GM21515 (cell line): ENCODE measurements at regions not wholly inside any gene's neighbourhood (a gene's known extent, or its start where the extent isn't known, plus 50 kb on each side); places are given as distances from the start of the nearest gene placed in this dataset.
A peak's percentile ranks its signal among the peaks of the same experiment; 100 is the strongest.

Experiments
- ATAC-seq: cut with Tn5 transposase; IDR thresholded peaks from one replicate; pipeline ENCODE4 v1.9.1; 2021; ENCODE audit not compliant: unreplicated experiment

- ATAC-seq, result no peak
These were observed 71.0 kb downstream of the TMPRSS5 start for GRCh38 chr11:113634940-113635575.

- no peak for ATAC-seq
These were observed 73.1 kb downstream of the TMPRSS5 start for GRCh38 chr11:113632981-113633380.

- no peak for ATAC-seq
These were observed 76.5 kb downstream of the TMPRSS5 start for GRCh38 chr11:113629562-113629961.

GRCh38 chr11:113628912-113629311 lies 77.2 kb downstream of the TMPRSS5 start:
- no peak for ATAC-seq

GRCh38 chr11:113627946-113628345 lies 78.2 kb downstream of the TMPRSS5 start:
- ATAC-seq, result no peak

- no peak for ATAC-seq
These were observed 78.8 kb downstream of the TMPRSS5 start for GRCh38 chr11:113627297-113627696.

- ATAC-seq, result no peak
These were observed 79.4 kb downstream of the TMPRSS5 start for GRCh38 chr11:113626736-113627135.

- ATAC-seq, result no peak
These were observed 83.0 kb downstream of the TMPRSS5 start for GRCh38 chr11:113623114-113623513.

GRCh38 chr11:113618360-113618759 lies 87.7 kb downstream of the TMPRSS5 start:
- ATAC-seq, result no peak

- ATAC-seq, result no peak
These were observed 90.3 kb downstream of the TMPRSS5 start for GRCh38 chr11:113615773-113616172.

GRCh38 chr11:113615098-113615497 lies 91.0 kb downstream of the TMPRSS5 start:
- no peak for ATAC-seq

GRCh38 chr11:113614097-113614496 lies 92.0 kb downstream of the TMPRSS5 start:
- ATAC-seq, result no peak

- no peak for ATAC-seq
These were observed 92.5 kb downstream of the TMPRSS5 start for GRCh38 chr11:113613619-113614018.

- ATAC-seq, result no peak
These were observed 101.9 kb downstream of the TMPRSS5 start for GRCh38 chr11:113604186-113604585.

GRCh38 chr11:113603277-113604059 lies 102.6 kb downstream of the TMPRSS5 start:
- no peak for ATAC-seq

- ATAC-seq, result no peak
These were observed 103.6 kb downstream of the TMPRSS5 start for GRCh38 chr11:113602483-113602882.

GRCh38 chr11:113596658-113597057 lies 109.5 kb downstream of the TMPRSS5 start:
- no peak for ATAC-seq

GRCh38 chr11:113595810-113596594 lies 110.1 kb downstream of the TMPRSS5 start:
- no peak for ATAC-seq

GRCh38 chr11:113593698-113594308 lies 112.3 kb downstream of the TMPRSS5 start:
- ATAC-seq, result peak; percentile 63

GRCh38 chr11:113591117-113591516 lies 115.0 kb downstream of the TMPRSS5 start:
- ATAC-seq, result no peak

- ATAC-seq, result peak; percentile 66
These were observed 112.1 kb upstream of the DRD2 start for GRCh38 chr11:113587308-113587739.
